Large intestine (tissue), 3 donors: ENCODE measurements at regions not wholly inside any gene's neighbourhood (a gene's known extent, or its start where the extent isn't known, plus 50 kb on each side); places are given as distances from the start of the nearest gene placed in this dataset.

Experiments
- DNase-seq, 2 donors: peaks; one replicate each; pipeline versions ENCODE4 v3.0.0 to v3.0.0-alpha.2; 2013
- H3K27ac ChIP-seq: one replicate; pipeline ENCODE4 v1.5.1; 2013; ENCODE audit warnings: low read length
- H3K27me3 ChIP-seq: 2 replicates; pipeline ENCODE4 v1.6.1; 2013; ENCODE audit warnings: low read length; ENCODE audit not compliant: control insufficient read depth, insufficient read depth
- H3K36me3 ChIP-seq: 2 replicates; pipeline ENCODE4 v1.6.1; 2013; ENCODE audit warnings: low read length; ENCODE audit not compliant: control insufficient read depth, insufficient read depth
- H3K4me1 ChIP-seq: one replicate; pipeline ENCODE4 v1.6.1; 2013; ENCODE audit warnings: low read length; ENCODE audit not compliant: control insufficient read depth, insufficient read depth
- H3K4me3 ChIP-seq: one replicate; pipeline ENCODE4 v1.5.1; 2013; ENCODE audit warnings: low read length
- H3K9me3 ChIP-seq: one replicate; pipeline ENCODE4 v1.6.1; 2013; ENCODE audit warnings: mild to moderate bottlenecking, low read depth, low read length, moderate library complexity; ENCODE audit not compliant: control insufficient read depth
- WGBS: methylation state at CpG from one replicate; pipeline ENCODE4 v1.1.5; 2013; ENCODE audit warnings: low lambda C conversion rate; ENCODE audit not compliant: insufficient coverage; 5-methylcytosine and 5-hydroxymethylcytosine counted together

DNA sequence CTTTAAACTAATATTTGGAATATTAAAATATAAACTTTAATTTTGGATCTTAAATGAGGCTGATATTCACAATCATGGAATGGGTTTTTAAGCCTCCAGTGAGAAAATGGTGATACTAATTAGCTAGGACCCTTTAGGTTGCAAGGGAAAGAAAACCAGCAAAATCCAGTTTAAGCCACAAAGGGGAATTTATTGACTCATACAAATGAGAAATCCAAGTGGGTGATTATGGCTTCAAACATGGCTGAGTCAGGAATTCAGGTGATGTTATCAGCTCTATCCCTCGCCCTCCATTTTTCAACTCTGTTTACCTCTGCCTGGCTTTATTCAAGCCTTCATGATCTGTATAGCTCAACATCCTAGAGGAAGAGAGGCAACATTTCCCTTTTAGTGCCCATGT lies 75.3 kb upstream of the DLX2 start:
- no CpG with 5 or more reads among the region's 1 CpG for WGBS
- Histone ChIP-seq H3K36me3 (no peaks in the 10 kb centered on the region), H3K27ac (no peak overlapping the region), H3K4me3 (no peak overlapping the region), H3K4me1 (no peaks in the 10 kb centered on the region), H3K9me3 (no peaks in the 10 kb centered on the region), H3K27me3 (no peaks in the 10 kb centered on the region)
- no peak for DNase-seq

DNA sequence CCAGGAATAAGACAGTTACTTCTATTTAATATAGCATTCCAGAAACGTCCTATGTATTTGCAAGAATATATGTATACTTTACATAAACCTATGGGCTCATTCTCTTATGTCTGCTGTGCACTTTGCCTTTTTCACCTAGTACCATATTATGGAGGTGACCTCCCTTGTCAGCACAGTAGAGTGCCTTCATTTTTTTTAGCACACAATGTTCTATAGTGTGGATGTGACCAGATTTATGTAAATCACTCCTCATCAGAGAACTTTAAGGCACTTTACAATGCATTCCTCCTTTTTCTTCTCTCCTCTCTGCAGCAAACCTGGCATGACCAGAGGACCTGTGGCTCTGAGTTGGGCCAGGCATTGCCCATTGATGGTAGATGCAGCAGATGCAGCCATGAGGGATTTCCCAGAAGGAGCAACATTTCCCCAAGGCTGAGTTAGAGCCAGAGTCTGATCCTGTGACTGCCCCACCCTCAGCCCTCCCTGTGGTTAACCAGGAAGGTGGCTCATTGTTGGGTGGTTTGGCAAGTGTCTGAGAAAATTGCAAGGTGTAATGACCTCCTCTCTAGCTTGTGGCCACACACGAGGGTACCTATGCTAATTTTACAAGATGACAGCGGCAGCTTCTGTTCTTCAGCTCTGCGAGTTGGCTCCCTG lies 76.5 kb upstream of the DLX2 start:
- Histone ChIP-seq H3K36me3 (no peaks in the 10 kb centered on the region), H3K27ac (no peak overlapping the region), H3K9me3 (no peaks in the 10 kb centered on the region), H3K4me3 (no peak overlapping the region), H3K4me1 (no peaks in the 10 kb centered on the region), H3K27me3 (no peaks in the 10 kb centered on the region)
- no peak for DNase-seq
- 90% methylated on average over 2 of the region's 4 CpGs for WGBS

DNA sequence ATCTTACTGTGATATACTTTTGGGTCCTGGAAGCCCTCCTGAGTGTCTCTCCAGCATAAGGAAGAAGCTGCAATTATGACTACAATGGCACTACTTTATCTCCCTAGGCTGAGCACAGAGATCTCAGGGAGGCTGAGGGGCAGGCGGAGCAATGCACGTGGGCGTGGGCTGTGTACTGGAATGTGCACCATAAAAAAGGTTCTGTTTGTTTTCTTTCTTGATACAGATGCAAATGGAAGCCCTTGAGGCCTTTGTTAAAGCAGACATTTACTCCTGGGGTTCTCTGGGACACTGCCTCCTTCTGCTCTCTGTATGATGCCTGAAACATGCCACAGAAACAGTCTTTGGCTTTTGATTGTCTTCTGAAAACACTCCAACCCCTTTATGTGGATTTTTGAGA lies 79.1 kb upstream of the DLX2 start:
- no CpG with 5 or more reads among the region's 3 CpGs for WGBS

DNA sequence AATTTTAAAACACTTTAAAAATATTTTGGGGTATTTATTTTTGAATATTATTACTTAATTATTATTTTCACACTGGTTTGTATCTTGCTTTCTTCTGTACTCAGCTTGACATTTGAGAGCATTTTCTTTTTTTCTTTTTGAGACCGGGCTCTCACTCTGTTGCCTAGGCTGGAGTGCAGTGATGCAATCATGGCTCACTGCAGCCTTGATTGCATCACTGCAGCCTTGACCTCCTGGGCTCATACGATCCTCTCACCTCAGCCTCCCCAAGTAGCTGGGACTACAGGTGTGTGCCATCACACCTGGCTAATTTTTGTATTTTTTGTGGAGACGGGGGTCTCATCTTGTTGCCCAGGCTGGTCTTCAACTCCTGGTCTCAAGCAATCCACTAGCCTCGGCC lies 79.9 kb upstream of the DLX2 start:
- WGBS: no CpG with 5 or more reads among the region's 4 CpGs
- Histone ChIP-seq H3K9me3 (peaks cover 10% of the 10 kb centered on the region), H3K27ac (no peak overlapping the region), H3K4me1 (no peaks in the 10 kb centered on the region), H3K4me3 (no peak overlapping the region), H3K36me3 (no peaks in the 10 kb centered on the region), H3K27me3 (no peaks in the 10 kb centered on the region)
- no peak for DNase-seq

More for the DNA sequence above, 79.1 kb upstream of the DLX2 start:
- H3K27ac ChIP-seq: no peak overlapping the region
- peak in 1 of 2 donors; percentile 68 for DNase-seq
- H3K27me3 ChIP-seq: no peaks in the 10 kb centered on the region
- peaks cover 7% of the 10 kb centered on the region for H3K9me3 ChIP-seq
- H3K4me3 ChIP-seq: no peak overlapping the region
- no peaks in the 10 kb centered on the region for H3K4me1 ChIP-seq
- H3K36me3 ChIP-seq: no peaks in the 10 kb centered on the region

DNA sequence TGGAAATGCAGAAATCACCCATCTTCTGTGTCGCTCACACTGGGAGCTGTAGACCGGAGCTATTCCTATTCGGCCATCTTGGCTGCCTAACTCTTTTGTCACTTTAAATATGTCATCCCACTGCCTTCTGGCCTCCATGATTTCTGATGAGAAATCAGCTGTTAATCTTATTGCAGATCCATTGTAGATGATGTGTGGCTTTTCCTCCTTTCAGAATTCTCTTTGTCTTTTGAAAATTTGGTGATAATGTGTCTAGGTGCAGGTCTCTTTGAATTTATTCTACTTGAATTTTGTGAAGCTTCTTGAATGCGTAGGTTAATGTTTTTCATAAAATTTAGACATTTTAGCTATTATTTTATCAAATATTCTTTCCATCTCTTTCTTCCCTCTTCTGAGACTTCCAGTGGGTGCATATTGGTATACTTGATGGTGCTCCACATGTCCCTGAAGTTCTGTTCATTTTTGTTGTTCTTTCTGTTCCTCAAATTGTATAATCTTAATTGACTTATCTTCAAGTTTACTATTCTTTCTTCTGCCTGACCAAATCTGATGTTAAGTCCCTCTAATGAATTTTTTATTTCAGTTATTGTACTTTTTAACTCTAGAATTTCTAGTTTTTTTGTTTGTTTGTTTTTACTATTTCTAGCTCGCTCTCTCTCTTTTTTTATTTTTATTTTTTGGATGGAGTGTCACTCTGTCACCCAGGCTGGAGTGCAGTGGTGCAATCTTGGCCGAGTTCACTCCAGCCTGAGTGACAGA lies 90.8 kb upstream of the DLX2 start:
- DNase-seq: no peak
- no peaks in the 10 kb centered on the region for H3K4me1 ChIP-seq
- H3K36me3 ChIP-seq: no peaks in the 10 kb centered on the region
- H3K9me3 ChIP-seq: peaks cover 13% of the 10 kb centered on the region
- H3K4me3 ChIP-seq: no peak overlapping the region
- 100% methylated on average over 1 of the region's 6 CpGs for WGBS
- H3K27ac ChIP-seq: no peak overlapping the region
- no peaks in the 10 kb centered on the region for H3K27me3 ChIP-seq

DNA sequence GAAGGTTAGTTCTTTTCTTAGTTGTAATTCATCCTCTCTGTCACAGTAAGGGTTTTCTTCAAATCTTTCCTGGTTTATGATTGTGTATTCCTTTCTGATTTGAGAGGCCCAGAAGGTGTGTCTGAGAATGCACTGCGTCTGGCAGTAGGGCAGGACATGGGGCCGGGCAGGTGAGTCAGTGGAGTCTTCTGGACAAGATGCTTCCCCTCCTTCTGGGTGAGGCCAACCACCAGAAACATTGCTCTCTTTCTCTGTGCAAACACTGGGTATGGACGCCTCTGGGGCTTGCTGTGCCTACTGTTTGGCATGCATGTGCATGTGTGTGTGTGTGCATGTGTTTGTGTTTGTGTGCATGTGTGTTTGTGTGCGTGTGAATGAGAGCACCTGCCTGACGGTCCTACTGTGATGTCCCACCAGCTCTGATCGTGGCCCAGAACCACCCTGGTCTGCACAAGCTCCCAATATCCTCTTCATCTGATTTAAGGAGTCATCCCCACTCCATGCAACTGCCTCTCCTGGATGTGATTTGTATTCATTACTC lies 93.2 kb upstream of the DLX2 start:
- H3K27ac ChIP-seq: no peak overlapping the region
- H3K4me1 ChIP-seq: no peaks in the 10 kb centered on the region
- H3K27me3 ChIP-seq: no peaks in the 10 kb centered on the region
- DNase-seq: no peak
- no peaks in the 10 kb centered on the region for H3K36me3 ChIP-seq
- no peak overlapping the region for H3K4me3 ChIP-seq
- peaks cover 23% of the 10 kb centered on the region for H3K9me3 ChIP-seq
- WGBS: no CpG with 5 or more reads among the region's 6 CpGs

DNA sequence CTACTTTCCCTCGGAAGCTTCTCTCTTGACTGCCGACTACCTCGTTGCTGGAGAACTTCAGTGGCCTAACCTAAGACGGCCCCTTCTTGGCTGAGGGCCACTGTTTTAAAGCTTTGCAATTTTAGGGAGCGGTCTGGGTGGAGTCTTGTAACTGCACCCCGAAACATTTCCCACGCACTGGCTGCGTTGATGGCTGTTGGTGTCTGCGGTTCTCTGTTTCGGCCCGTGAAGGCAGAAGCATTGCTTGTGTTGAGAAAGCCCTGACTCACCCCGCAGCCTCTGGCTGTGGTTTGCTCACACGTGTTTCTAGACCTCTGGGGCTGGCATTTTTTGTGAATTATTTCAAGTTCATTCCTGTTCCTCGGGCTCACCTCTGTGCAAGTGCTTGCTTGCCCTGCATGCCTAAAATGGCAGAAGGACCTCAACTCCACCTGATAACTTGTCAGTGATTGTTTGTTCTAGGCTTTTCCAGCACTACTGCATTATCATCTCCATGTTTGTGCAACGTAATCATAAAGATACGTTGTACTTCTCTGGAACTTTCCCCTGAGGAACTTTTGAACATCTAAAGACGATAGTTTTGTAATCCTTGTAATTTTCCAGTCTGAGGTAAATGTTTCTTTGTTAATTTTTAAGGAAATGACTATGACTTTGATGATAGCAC lies 94.2 kb upstream of the DLX2 start:
- H3K4me3 ChIP-seq: no peak overlapping the region
- H3K27me3 ChIP-seq: no peaks in the 10 kb centered on the region
- H3K36me3 ChIP-seq: no peaks in the 10 kb centered on the region
- WGBS: no CpG with 5 or more reads among the region's 17 CpGs
- H3K4me1 ChIP-seq: no peaks in the 10 kb centered on the region
- peaks cover 23% of the 10 kb centered on the region for H3K9me3 ChIP-seq
- H3K27ac ChIP-seq: no peak overlapping the region
- peak in 1 of 2 donors; percentile 63 for DNase-seq

DNA sequence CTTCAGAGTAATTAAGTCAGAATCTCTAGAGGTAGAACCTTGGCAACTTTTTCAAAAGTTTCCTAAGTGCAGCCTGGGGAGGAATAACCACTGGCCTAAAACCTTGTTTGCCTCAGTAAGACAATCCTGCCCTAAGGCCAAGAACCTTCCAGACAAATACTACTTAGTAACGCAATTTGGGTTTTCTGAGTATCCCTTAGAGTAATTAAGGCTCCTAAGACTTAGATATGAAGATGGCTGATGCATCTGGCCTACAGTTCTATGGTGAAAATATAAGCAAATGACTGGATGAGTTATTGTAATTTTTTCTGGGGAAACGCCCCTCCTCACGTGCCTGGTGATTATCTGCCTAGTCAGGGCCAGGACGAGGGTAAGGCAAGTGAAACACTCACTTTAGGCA lies 95.7 kb upstream of the DLX2 start:
- Histone ChIP-seq H3K27ac (no peak overlapping the region), H3K4me3 (no peak overlapping the region), H3K27me3 (no peaks in the 10 kb centered on the region), H3K36me3 (no peaks in the 10 kb centered on the region), H3K4me1 (no peaks in the 10 kb centered on the region), H3K9me3 (peaks cover 19% of the 10 kb centered on the region)
- 92% methylated on average over 4 of the region's 4 CpGs for WGBS
- DNase-seq: no peak

DNA sequence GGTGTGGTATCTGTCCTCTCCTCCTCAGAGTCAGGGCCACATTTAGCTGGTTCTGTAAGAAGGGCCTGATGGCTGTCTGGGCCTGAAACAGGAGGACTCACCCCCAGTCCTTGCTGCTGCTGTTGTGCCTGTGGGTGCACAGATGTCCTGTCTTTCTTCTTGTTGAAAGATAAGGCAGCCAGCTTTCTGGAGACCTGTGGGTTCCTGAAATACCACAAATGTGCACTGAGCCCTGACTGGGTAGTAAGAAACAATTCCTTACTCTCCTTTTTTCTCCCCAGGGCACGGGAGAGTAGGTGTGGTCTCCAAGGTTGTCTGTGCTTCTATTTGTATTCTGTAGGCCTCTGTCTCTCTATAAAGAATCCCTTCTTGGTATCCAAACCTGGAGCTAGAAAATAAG lies 96.2 kb upstream of the DLX2 start:
- Histone ChIP-seq H3K36me3 (no peaks in the 10 kb centered on the region), H3K9me3 (peaks cover 15% of the 10 kb centered on the region), H3K27me3 (no peaks in the 10 kb centered on the region), H3K4me1 (no peaks in the 10 kb centered on the region), H3K27ac (no peak overlapping the region), H3K4me3 (no peak overlapping the region)
- WGBS: 80% methylated on average over 1 of the region's 1 CpG
- no peak for DNase-seq

DNA sequence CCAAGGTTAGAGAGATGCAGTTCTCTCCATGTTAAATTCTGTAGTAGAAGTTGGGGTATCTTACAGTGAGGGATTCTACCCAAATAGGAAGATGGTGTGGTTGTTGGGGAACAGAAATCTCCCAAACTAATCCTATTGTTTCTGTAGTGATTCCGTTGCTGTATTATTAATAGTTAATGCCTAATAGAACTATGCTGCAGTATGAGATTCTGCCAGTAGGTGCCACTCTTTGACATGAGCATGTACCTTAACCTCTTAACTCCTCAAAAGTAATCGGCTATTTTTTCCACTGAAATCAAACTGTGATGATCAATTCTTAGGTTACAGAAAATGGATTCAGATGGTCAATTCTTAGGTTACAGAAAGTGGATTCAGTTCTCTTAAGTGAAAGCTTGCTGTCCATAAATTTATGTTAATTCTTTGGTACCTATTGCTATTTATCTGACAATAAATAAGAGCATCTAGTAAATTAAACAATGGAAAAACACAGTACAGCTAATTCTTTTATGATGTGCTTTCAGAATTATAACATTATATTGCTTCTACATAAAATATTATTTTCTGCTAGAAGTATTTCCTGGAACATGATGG lies 97.9 kb upstream of the DLX2 start:
- Histone ChIP-seq H3K27me3 (no peaks in the 10 kb centered on the region), H3K36me3 (no peaks in the 10 kb centered on the region), H3K4me3 (no peak overlapping the region), H3K4me1 (no peaks in the 10 kb centered on the region), H3K9me3 (peaks cover 13% of the 10 kb centered on the region), H3K27ac (no peak overlapping the region)
- 80% methylated on average over 2 of the region's 2 CpGs for WGBS
- no peak for DNase-seq
